ENCODE measurements at regions not wholly inside any gene's neighbourhood (a gene's known extent, or its start where the extent isn't known, plus 50 kb on each side); places are given as distances from the start of the nearest gene placed in this dataset.

GRCh38 chr11:116274521-116274920, 498.3 kb downstream of the BUD13 start:
- H3K9me3 ChIP-seq: no peaks in the 10 kb centered on the region
- ATAC-seq (no peak), DNase-seq (ENCODE audit: low read depth in 1 of 2, low spot score in 1 of 2) (no peak), FAIRE-seq (no peak)
- H3K4me1 ChIP-seq: no peaks in the 10 kb centered on the region
- no peak overlapping the region for H3K27ac ChIP-seq
- H3K4me3 ChIP-seq: no peak overlapping the region
- POLR2A ChIA-PET: no interaction called here
- TF ChIP-seq CHD2 (IDR thresholded peaks at IDR 0.05; ENCODE audit: low read length, partially characterized antibody) (no peak), NFE2L2 (conservative IDR thresholded peaks at IDR 0.05; ENCODE audit: low read length) (no peak), HDAC2 (IDR thresholded peaks at IDR 0.05) (no peak), RFX5 (IDR thresholded peaks at IDR 0.05) (no peak), SREBF2 (IDR thresholded peaks at IDR 0.05) (no peak), RARB (CRISPR knock-in tag; IDR thresholded peaks at IDR 0.05) (no peak), JUNB (IDR thresholded peaks at IDR 0.05) (no peak), MAX (IDR thresholded peaks at IDR 0.05) (no peak), ZNF302 (CRISPR knock-in tag; IDR thresholded peaks at IDR 0.05) (no peak), MYC (IDR thresholded peaks at IDR 0.05; ENCODE audit: borderline replicate concordance, low read length) (no peak), RNF2 (IDR thresholded peaks at IDR 0.05; ENCODE audit: borderline replicate concordance, low read depth) (no peak), CBX2 (IDR thresholded peaks at IDR 0.05; ENCODE audit: borderline replicate concordance, low read depth) (no peak), RAD21 (conservative IDR thresholded peaks at IDR 0.05 in 1 of 2, IDR thresholded peaks at IDR 0.05 in 1 of 2) (no peak)
- CTCF ChIA-PET: interaction anchor here (0.6 kb wide), 1 partner anchor 216 kb away, joined by 3 read pairs; no protein-coding TSS in a partner anchor
- WGBS (ENCODE audit: missing lambda C conversion rate): 21% methylated on average over 4 of the region's 4 CpGs
- H3K4me2 ChIP-seq: no peak overlapping the region

GRCh38 chr11:116272181-116272789, 500.5 kb downstream of the BUD13 start:
- ChIA-PET POLR2A (no interaction called here), CTCF (interaction anchor here (1.5 kb wide), 1 partner anchor 9 kb away, joined by 3 read pairs; no protein-coding TSS in a partner anchor)
- no peak for DNase-seq (ENCODE audit: low read depth in 1 of 2, low spot score in 1 of 2)
- Histone ChIP-seq H3K4me2 (no peak overlapping the region), H3K4me1 (no peaks in the 10 kb centered on the region), H3K9me3 (no peaks in the 10 kb centered on the region), H3K27ac (no peak overlapping the region), H3K4me3 (no peak overlapping the region)
- no peak for ATAC-seq
- 10% methylated on average over 8 of the region's 8 CpGs for WGBS (ENCODE audit: missing lambda C conversion rate)
- no peak for FAIRE-seq
- TF ChIP-seq MAFK (IDR thresholded peaks at IDR 0.05; ENCODE audit: partially characterized antibody): no peak
- TF ChIP-seq CHD2 (IDR thresholded peaks at IDR 0.05; ENCODE audit: low read length, partially characterized antibody): no peak
- TF ChIP-seq MAX (IDR thresholded peaks at IDR 0.05): no peak
- no peak for TF ChIP-seq SREBF2 (IDR thresholded peaks at IDR 0.05)
- no peak for TF ChIP-seq REST (IDR thresholded peaks at IDR 0.05)
- no peak for TF ChIP-seq HOXB13 (CRISPR knock-in tag; IDR thresholded peaks at IDR 0.05; ENCODE audit: low read depth)
- no peak for TF ChIP-seq ZC3H11A (IDR thresholded peaks at IDR 0.05)
- no peak for TF ChIP-seq GATA3 (IDR thresholded peaks at IDR 0.05; ENCODE audit: borderline replicate concordance)
- no peak for TF ChIP-seq USF2 (IDR thresholded peaks at IDR 0.05)
- no peak for TF ChIP-seq CTCF (IDR thresholded peaks at IDR 0.05)
- TF ChIP-seq FOXS1 (CRISPR knock-in tag; IDR thresholded peaks at IDR 0.05): no peak
- no peak for TF ChIP-seq CHD4 (IDR thresholded peaks at IDR 0.05; ENCODE audit: borderline replicate concordance)
- TF ChIP-seq NR3C1 (IDR thresholded peaks at IDR 0.05): no peak
- TF ChIP-seq RARB (CRISPR knock-in tag; IDR thresholded peaks at IDR 0.05): no peak
- TF ChIP-seq HDAC2 (IDR thresholded peaks at IDR 0.05): no peak
- no peak for TF ChIP-seq NFE2L2 (conservative IDR thresholded peaks at IDR 0.05; ENCODE audit: low read length)
- no peak for TF ChIP-seq ZNF302 (CRISPR knock-in tag; IDR thresholded peaks at IDR 0.05)
- TF ChIP-seq RFX5 (IDR thresholded peaks at IDR 0.05): no peak
